Vagina (tissue), 2 donors: ENCODE measurements at regions not wholly inside any gene's neighbourhood (a gene's known extent, or its start where the extent isn't known, plus 50 kb on each side); places are given as distances from the start of the nearest gene placed in this dataset.

Experiments
- CTCF ChIP-seq, 3 experiments: fragments of 450-650 bp in 2 of 3; fragments of 200-600 bp in 1 of 3; sonication (generic) in 1 of 3; IDR thresholded peaks; one replicate each; pipeline ENCODE4 v1.5.1; 2017 to 2019; ENCODE audit warnings: antibody characterized with exemption in 3 of 3, mild to moderate bottlenecking in 2 of 3, moderate library complexity in 2 of 3
- POLR2AphosphoS5 ChIP-seq, 2 donors: sonication (generic); formaldehyde crosslinking; IDR thresholded peaks; one replicate each; pipeline ENCODE4 v1.9.0; 2017; ENCODE audit warnings: antibody characterized with exemption in 2 of 2, mild to moderate bottlenecking in 2 of 2, low read depth in 1 of 2; ENCODE audit not compliant: insufficient read depth in 1 of 2

GRCh38 chr2:14706201-14706600 lies 73.7 kb downstream of the LRATD1 start:
- TF ChIP-seq POLR2AphosphoS5 (IDR thresholded peaks at IDR 0.05; ENCODE audit: insufficient read depth in 1 of 2, low read depth in 1 of 2) (no peak), CTCF (IDR thresholded peaks at IDR 0.05) (no peak)
